GM19328 (cell line): ENCODE measurements at regions not wholly inside any gene's neighbourhood (a gene's known extent, or its start where the extent isn't known, plus 50 kb on each side); places are given as distances from the start of the nearest gene placed in this dataset.
"Not testable (repeated sequence)": the region's sequence is repeated elsewhere in the genome, so short reads cannot be mapped to it uniquely, and the experiment has no call there.

Source experiments
- ATAC-seq: cut with Tn5 transposase; IDR thresholded peaks from one replicate; pipeline ENCODE4 v1.9.1; 2021; ENCODE audit warnings: mild to moderate bottlenecking, moderate library complexity; ENCODE audit not compliant: unreplicated experiment

GRCh38 chr21:14829685-14830084 is 235.1 kb downstream of the NRIP1 start:
- ATAC-seq: no peak

GRCh38 chr21:14827468-14827867 is 237.3 kb downstream of the NRIP1 start:
- ATAC-seq: no peak

- no peak for ATAC-seq
Measured at GRCh38 chr21:14826630-14827029, 238.2 kb downstream of the NRIP1 start.

- no peak for ATAC-seq
Measured at GRCh38 chr21:14825514-14825974, 239.3 kb downstream of the NRIP1 start.

GRCh38 chr21:14824126-14824525 is 240.7 kb downstream of the NRIP1 start:
- no peak for ATAC-seq

- ATAC-seq: no peak
Measured at GRCh38 chr21:14817311-14817710, 247.5 kb downstream of the NRIP1 start.

GRCh38 chr21:14814991-14815390 is 249.8 kb downstream of the NRIP1 start:
- ATAC-seq: no peak

GRCh38 chr21:14814282-14814681 is 250.5 kb downstream of the NRIP1 start:
- no peak for ATAC-seq

GRCh38 chr21:14804170-14804569 is 258.1 kb upstream of the SAMSN1 start:
- ATAC-seq: not testable (repeated sequence)

GRCh38 chr21:14797543-14797942 is 251.4 kb upstream of the SAMSN1 start:
- no peak for ATAC-seq

GRCh38 chr21:14787312-14787711 is 241.2 kb upstream of the SAMSN1 start:
- no peak for ATAC-seq

GRCh38 chr21:14785679-14786078 is 239.6 kb upstream of the SAMSN1 start:
- ATAC-seq: no peak

GRCh38 chr21:14773777-14774345 is 227.7 kb upstream of the SAMSN1 start:
- no peak for ATAC-seq

GRCh38 chr21:14771593-14771992 is 225.5 kb upstream of the SAMSN1 start:
- ATAC-seq: no peak

GRCh38 chr21:14768042-14768441 is 221.9 kb upstream of the SAMSN1 start:
- ATAC-seq: no peak

- no peak for ATAC-seq
Measured at GRCh38 chr21:14767192-14767852, 221.2 kb upstream of the SAMSN1 start.

GRCh38 chr21:14766241-14766640 is 220.1 kb upstream of the SAMSN1 start:
- no peak for ATAC-seq

- no peak for ATAC-seq
Measured at GRCh38 chr21:14763695-14764064, 217.6 kb upstream of the SAMSN1 start.

GRCh38 chr21:14762734-14763694 is 216.9 kb upstream of the SAMSN1 start:
- peak; percentile 91 for ATAC-seq

GRCh38 chr21:14762327-14762726 is 216.2 kb upstream of the SAMSN1 start:
- ATAC-seq: no peak

GRCh38 chr21:14759285-14759684 is 213.2 kb upstream of the SAMSN1 start:
- no peak for ATAC-seq

- no peak for ATAC-seq
Measured at GRCh38 chr21:14758849-14759248, 212.7 kb upstream of the SAMSN1 start.
